Adrenal gland (tissue), 9 donors: ENCODE measurements at regions not wholly inside any gene's neighbourhood (a gene's known extent, or its start where the extent isn't known, plus 50 kb on each side); places are given as distances from the start of the nearest gene placed in this dataset.

Experiments used
- DNase-seq, 7 donors: peaks; one replicate each; pipeline ENCODE4 v3.0.0-alpha.2; 2019 to 2020
- H3K27ac ChIP-seq, 5 donors: fragments of 200-600 bp; sonication (generic) in 4 of 5; 1 replicate in 3 of 5; 2 replicates in 2 of 5; pipeline versions ENCODE4 v1.5.1 to v1.8.0; 2016 to 2020; ENCODE audit warnings: mild to moderate bottlenecking in 1 of 5
- H3K27me3 ChIP-seq: fragments of 200-600 bp; 2 replicates; pipeline ENCODE4 v1.8.0; 2021
- H3K36me3 ChIP-seq, 2 donors: fragments of 200-600 bp; replicated peaks in 1 of 2; 1 replicate in 1 of 2; 2 replicates in 1 of 2; pipeline versions ENCODE4 v1.5.1 to v1.8.0; 2018 to 2022
- H3K4me1 ChIP-seq, 2 donors: fragments of 200-600 bp; replicated peaks in 1 of 2; 1 replicate in 1 of 2; 2 replicates in 1 of 2; pipeline versions ENCODE4 v1.5.1 to v1.8.0; 2018 to 2021
- H3K4me3 ChIP-seq, 4 donors: fragments of 200-600 bp; sonication (generic) in 3 of 4; one replicate each; pipeline ENCODE4 v1.5.1; 2016 to 2018
- H3K9me3 ChIP-seq, 3 donors: fragments of 200-600 bp; sonication (generic) in 1 of 3; replicated peaks in 1 of 3; 1 replicate in 2 of 3; 2 replicates in 1 of 3; pipeline versions ENCODE4 v1.5.1 to v1.8.0; 2016 to 2021
- POLR2A ChIP-seq, 2 donors: fragments of 450-650 bp; IDR thresholded peaks; one replicate each; pipeline ENCODE4 v1.6.1; 2017; ENCODE audit warnings: antibody characterized with exemption in 2 of 2, mild to moderate bottlenecking in 2 of 2, moderate library complexity in 1 of 2
- WGBS, 4 donors: extraction: QIAGEN DNeasy Blood & Tissue Kit in 2 of 4; methylation state at CpG; one replicate each; pipeline versions ENCODE4 v1.1.5 to v1.1.7; 2013 to 2017; 5-methylcytosine and 5-hydroxymethylcytosine counted together
- intact Hi-C, 2 donors: fragments of 100-400 bp; cut with DNase I; formaldehyde crosslinking; loops; one replicate each; pipeline versions ENCODE4 v1.14.1 to v1.15.0; 2022 to 2023
- TF ChIP-seq, protein P1 (sequence below), 6 experiments: fragments of 450-650 bp in 4 of 6; fragments of 200-600 bp in 2 of 6; sonication (generic) in 1 of 6; IDR thresholded peaks; 1 replicate in 5 of 6; 2 replicates in 1 of 6; pipeline versions ENCODE4 v1.5.1 to v1.8.0; 2016 to 2021; ENCODE audit warnings: antibody characterized with exemption in 6 of 6, mild to moderate bottlenecking in 2 of 6, moderate library complexity in 1 of 6
- donor health status: healthy with polysubstance abuse.
- donor health status: Bipolar disorder and iron deficiency.
- donor health status: DM: yes; HTN: yes; CAD: no.
- donor health status: DM: no; HTN: no; CAD: no.
- donor health status: DM: no; HTN: no; CAD: no.

DNA sequence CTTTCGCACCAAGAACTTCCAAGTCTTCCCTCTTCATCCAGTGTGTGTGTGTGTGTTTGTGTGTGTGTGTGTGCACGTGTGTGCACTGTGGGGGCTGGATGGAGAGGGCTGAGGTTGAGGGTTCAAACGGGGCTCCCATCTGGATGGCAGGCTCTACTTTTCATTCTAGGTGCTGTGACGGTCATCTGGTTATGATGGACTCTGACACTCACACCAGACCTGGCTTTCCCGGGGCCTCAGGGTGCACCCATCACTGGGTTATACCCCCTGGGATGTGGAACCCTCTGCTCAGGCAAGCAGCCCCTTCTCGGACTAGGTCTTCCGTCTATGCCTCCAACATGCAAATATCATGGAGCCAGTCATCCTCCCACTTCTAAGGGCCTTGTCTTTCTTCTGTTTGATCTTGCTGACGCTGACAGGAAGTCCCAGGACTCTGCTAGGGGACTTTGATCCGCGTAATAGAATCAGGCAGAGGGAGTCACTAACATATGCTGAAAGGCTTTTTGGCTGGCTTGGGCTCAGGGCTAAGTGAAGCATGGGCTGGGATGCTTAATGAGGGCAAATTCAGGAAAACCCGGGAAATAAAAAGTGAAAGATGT lies 313.6 kb downstream of the CDC5L start:
- no peak for TF ChIP-seq POLR2A (IDR thresholded peaks at IDR 0.05)
- TF ChIP-seq, protein P1, sequence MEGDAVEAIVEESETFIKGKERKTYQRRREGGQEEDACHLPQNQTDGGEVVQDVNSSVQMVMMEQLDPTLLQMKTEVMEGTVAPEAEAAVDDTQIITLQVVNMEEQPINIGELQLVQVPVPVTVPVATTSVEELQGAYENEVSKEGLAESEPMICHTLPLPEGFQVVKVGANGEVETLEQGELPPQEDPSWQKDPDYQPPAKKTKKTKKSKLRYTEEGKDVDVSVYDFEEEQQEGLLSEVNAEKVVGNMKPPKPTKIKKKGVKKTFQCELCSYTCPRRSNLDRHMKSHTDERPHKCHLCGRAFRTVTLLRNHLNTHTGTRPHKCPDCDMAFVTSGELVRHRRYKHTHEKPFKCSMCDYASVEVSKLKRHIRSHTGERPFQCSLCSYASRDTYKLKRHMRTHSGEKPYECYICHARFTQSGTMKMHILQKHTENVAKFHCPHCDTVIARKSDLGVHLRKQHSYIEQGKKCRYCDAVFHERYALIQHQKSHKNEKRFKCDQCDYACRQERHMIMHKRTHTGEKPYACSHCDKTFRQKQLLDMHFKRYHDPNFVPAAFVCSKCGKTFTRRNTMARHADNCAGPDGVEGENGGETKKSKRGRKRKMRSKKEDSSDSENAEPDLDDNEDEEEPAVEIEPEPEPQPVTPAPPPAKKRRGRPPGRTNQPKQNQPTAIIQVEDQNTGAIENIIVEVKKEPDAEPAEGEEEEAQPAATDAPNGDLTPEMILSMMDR (IDR thresholded peaks at IDR 0.05) = no peak
- H3K27me3 ChIP-seq = no peaks in the 10 kb centered on the region
- DNase-seq = no peak
- 78 to 81% (median 80%) methylated on average over 10 to 11 of the region's 11 CpGs for WGBS, 4 donors
- intact Hi-C loops = no loop called here
- H3K27ac ChIP-seq = no peak overlapping the region
- H3K9me3 ChIP-seq = no peaks in the 10 kb centered on the region
- H3K36me3 ChIP-seq = no peaks in the 10 kb centered on the region
- H3K4me3 ChIP-seq = no peak overlapping the region
- no peaks in the 10 kb centered on the region for H3K4me1 ChIP-seq

DNA sequence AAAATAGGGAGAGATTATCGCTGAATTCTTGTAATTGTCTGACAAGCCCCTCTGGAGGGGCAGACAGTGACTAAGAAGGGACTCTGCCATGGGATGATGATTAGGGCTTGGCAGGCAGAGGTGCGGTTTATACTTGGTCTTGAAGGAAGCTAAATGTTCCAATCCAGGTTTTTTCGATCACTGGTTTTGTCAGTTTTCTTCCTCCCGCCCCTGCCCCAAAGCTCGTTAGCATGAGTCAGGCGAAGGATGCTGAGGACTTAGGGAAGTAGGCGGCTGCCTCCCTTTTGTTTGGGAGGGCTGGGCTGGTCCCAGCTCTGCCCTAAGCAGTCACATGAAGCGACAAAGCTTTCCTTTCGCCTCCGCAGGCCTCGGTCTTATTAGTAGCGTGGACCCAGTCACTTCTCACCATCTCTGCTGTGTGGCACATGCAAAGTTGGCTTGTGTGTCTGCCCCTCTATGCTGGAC lies 314.2 kb downstream of the CDC5L start:
- 90 to 94% (median 92%) methylated on average over 12 of the region's 12 CpGs for WGBS, 4 donors
- intact Hi-C loops = no loop called here
- DNase-seq = no peak

DNA sequence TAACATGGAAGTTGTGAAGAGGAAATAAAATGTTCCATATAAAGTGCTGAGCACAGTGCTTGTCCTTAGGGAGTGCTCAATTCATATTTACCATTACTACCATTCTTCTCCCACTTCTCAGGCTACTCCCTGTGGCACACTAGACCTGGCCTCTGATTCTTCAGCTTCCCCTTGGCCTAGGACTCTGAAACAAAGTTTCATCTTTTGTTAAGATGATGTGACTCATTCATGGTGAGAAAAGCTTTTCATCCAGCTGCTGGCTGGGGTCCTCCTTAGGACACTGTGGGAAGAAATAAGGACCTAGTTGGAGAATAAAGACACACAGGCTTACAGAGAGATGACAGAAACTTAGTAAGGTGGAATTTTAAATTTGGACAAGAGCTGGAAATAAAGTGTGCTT lies 314.8 kb downstream of the CDC5L start:
- Histone ChIP-seq H3K27ac (no peak overlapping the region), H3K36me3 (no peaks in the 10 kb centered on the region), H3K4me3 (no peak overlapping the region), H3K27me3 (no peaks in the 10 kb centered on the region), H3K4me1 (no peaks in the 10 kb centered on the region), H3K9me3 (no peaks in the 10 kb centered on the region)
- TF ChIP-seq POLR2A (IDR thresholded peaks at IDR 0.05) = no peak
- TF ChIP-seq, protein P1 (IDR thresholded peaks at IDR 0.05) = no peak
- intact Hi-C loops = no loop called here
- no peak for DNase-seq

More for the DNA sequence above, 314.2 kb downstream of the CDC5L start:
- H3K27ac ChIP-seq = no peak overlapping the region
- no peaks in the 10 kb centered on the region for H3K36me3 ChIP-seq
- no peak overlapping the region for H3K4me3 ChIP-seq
- H3K27me3 ChIP-seq = no peaks in the 10 kb centered on the region
- no peaks in the 10 kb centered on the region for H3K4me1 ChIP-seq
- H3K9me3 ChIP-seq = no peaks in the 10 kb centered on the region
- TF ChIP-seq, protein P1 (IDR thresholded peaks at IDR 0.05) = no peak
- TF ChIP-seq POLR2A (IDR thresholded peaks at IDR 0.05) = no peak

DNA sequence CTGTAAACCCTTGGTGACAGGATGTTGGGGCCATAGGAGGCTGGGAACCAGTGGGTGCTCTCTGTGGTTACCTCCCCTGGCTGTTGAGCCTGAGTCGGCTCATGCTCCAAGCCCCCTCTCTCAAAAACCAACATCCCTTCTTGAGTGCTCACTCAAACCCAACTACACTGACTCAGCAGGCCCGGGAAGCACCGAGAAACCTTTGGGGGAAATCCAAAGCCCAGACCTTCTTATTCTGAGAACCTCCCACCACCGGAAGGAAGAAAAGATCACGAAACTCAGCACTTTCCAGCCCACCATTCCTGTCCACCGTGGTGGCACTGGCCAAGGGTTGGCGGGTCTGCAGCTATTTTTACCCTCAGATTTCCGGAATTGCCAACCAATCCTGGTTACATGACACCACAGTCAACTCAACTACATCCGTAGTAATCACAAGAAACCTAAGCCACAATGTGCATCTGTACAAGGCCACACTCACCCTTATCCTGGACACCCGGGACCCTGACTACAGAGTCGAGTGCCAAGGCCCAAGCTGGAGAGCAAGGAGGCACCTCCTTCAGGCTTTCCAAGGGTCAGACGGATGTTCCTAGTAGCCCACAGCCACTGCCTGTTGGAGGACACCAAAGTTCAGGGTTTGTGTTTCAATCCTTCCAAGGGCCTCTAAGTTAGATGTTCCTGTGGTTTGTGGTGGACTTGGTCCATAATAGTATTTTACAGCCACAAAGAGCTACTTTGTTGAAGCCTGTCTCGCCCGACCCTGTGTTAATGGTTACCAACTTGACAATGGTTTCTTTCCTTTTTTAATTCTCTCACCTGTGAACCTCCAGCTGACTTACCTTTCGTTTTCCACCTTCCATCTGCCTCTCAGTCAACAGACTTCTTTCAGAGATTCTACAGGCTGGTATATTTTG lies 317.0 kb downstream of the CDC5L start:
- no peak overlapping the region for H3K27ac ChIP-seq
- no peaks in the 10 kb centered on the region for H3K27me3 ChIP-seq
- intact Hi-C loops = no loop called here
- TF ChIP-seq, protein P1 (IDR thresholded peaks at IDR 0.05) = no peak
- no peak for TF ChIP-seq POLR2A (IDR thresholded peaks at IDR 0.05)
- H3K4me3 ChIP-seq = no peak overlapping the region
- H3K4me1 ChIP-seq = no peaks in the 10 kb centered on the region
- DNase-seq = no peak
- WGBS, 4 donors = 81 to 93% (median 91%) methylated on average over 12 to 15 of the region's 15 CpGs
- no peaks in the 10 kb centered on the region for H3K36me3 ChIP-seq
- H3K9me3 ChIP-seq = no peaks in the 10 kb centered on the region
